GM19452 (cell line): ENCODE measurements at regions not wholly inside any gene's neighbourhood (a gene's known extent, or its start where the extent isn't known, plus 50 kb on each side); places are given as distances from the start of the nearest gene placed in this dataset.
"Not testable (repeated sequence)": the region's sequence is repeated elsewhere in the genome, so short reads cannot be mapped to it uniquely, and the experiment has no call there.

Source experiments
- ATAC-seq: cut with Tn5 transposase; IDR thresholded peaks from one replicate; pipeline ENCODE4 v1.9.1; 2021; ENCODE audit not compliant: unreplicated experiment

DNA sequence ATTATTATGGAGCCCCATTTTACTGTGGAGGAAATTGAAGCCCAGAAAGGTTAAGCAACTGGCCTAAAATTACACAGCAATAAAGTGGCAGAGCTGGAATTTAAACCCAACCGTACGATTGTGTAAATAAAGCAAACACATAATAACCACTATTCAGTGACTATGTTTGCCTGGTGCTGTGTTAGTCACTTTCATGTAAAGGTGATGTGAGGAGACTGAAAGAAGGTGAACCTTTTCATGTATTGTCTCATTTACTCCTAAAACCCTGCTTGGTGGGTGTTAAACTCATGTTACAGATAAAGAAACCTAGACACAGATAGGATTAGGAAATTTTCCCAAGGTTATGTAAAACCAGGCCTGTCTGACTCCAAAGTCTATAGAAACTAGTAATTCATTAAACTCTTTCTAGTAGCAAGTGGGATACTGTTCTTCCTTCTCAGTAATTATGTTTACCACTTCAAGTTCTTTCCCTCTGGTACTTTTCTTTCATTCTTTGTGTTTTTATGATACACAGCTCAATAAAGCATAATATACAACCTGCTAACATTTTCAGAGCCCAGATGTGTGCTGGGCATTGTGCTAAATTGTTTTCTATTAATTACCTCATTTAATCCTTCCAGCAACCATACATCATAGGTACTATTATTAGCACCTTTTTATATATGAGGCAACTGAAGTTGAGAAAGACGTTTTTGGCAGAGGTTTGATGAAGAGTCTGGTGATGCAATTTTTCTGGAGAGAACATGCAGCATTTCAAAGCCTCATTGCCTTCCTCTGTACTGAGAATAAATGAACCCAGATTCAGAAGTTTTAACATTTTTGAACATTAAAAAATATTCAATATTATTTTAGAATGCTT is 202.7 kb downstream of the SPRY1 start:
- peak; percentile 13 for ATAC-seq

GRCh38 chr4:123599920-123600810 is 203.6 kb downstream of the SPRY1 start:
- peak; percentile 100 for ATAC-seq

DNA sequence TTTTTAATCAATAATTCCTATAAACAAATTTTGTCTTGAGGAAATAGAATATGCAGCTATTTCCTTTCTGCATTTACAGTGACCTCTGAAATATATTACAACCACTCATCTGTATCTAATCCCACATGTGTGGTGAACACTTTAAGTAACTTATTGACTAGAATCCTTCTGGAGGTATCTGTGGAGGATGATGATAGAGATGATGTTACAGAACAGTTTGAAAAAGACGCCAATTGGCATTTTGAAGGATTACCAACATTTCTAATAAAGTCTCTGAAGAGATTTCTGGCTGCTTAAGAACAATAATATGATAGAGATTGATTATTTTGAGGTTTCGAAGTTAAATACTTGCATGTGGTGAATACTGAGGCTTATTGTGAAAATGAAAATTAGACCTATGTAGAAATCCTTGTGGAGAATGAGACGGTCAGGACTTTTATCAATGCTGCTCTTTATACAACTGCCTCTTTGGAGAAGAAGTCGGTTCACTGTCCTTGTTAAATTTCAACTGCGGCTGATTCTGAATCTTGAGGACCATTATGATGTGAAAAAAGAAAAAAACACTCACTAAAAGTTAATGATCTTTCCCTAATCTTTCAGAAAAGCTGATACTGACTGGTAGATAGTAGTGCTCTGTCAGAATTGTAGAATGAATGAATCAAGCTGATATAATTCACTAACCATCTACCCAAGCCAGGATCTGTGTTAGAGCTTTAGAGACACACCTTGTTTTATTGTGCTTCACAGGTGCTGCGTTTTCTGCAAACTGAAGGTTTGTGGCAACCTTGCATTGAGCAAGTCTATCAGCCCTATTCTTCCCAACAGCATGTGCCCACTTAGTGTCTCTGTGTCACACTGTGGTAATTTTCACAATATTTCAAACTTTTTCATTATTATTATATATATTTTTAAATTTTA is 204.7 kb downstream of the SPRY1 start:
- no peak for ATAC-seq

DNA sequence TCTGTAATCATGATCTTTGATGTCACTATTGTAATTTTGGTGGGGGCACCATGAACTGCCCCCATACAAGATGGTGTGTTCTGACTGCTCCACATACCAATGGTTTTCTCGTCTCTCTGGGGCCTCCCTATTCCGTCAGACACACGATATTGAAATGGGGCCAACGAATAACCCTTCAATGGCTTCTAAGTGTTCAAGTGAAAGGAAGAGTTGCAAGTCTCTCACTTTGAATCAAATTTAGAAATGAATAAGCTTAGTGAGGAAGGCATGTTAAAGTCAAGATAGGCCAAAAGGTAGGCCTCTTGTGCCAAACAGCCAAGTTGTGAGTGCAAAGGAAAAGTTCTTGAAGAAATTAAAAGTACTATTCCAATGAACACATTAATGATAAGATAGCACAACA is 205.4 kb downstream of the SPRY1 start:
- ATAC-seq: no peak

DNA sequence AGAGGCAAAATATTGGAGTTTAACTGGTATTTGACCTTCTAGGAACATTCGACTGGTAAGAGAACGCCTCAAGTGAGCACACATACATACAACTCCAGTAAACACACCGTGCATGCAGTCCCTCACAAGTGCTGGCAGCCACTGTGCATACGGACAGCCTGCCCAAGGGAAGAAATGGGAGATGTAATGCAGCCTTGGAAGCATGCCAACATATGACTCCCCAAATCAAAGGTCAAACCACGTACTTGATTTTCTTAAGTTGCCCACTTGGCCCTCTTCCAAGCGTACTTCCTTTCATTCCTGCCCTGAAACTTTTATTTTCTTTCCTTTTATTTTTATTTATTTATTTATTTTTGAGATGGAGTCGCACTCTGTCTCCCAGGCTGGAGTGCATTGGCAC is 206.6 kb downstream of the SPRY1 start:
- ATAC-seq: no peak

DNA sequence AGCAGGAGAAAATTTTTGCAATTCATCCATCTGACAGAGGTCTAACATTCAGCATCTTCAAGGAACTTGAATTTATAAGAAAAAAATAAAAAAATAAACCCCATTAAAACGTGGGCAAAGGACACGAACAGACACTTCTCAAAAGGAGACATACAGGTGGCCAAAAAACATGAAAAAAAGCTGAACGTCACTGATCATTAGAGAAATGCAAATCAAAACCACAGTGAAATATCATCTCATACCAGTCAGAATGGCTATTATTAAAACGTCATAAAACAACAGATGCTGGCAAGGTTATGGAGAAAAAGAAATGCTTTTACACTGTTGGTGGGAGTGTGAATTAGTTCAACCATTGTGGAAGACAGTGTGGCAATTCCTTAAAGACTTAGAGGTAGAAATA is 209.2 kb downstream of the SPRY1 start:
- not testable (repeated sequence) for ATAC-seq

GRCh38 chr4:123606336-123606735 is 209.7 kb downstream of the SPRY1 start:
- no peak for ATAC-seq

DNA sequence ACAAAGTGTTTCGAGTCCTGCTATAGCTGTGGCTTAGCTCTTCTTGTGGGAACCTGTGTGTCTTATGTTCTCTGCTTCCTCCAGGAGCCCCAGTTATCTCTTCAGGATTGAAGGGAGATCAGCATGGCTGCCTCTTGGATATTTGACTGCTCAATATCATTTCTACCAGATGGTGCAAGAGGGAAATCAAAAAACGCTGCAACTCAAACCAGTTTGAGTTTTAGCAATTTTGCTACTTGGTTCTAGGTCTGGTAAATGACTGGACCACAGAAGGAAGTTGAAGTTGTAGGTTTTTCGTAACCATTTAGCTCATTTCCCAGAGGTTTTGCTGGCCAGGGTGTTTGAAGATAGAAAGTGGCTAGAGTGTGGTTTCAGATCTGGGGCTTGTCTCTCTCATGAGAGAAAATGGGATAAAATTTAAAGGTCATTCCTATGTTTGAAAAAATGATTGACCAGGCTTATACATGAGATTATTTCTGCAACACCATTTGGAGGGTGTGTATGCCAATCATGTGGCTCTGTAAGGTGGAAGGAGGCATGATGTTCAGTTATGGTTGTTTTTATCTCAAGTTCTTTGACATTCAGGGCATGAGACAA is 210.4 kb downstream of the SPRY1 start:
- ATAC-seq: peak; percentile 77

GRCh38 chr4:123609829-123610228 is 213.2 kb downstream of the SPRY1 start:
- ATAC-seq: no peak

GRCh38 chr4:123613586-123614344 is 217.2 kb downstream of the SPRY1 start:
- ATAC-seq: no peak

- no peak for ATAC-seq
Measured at GRCh38 chr4:123615901-123616300, 219.3 kb downstream of the SPRY1 start.

DNA sequence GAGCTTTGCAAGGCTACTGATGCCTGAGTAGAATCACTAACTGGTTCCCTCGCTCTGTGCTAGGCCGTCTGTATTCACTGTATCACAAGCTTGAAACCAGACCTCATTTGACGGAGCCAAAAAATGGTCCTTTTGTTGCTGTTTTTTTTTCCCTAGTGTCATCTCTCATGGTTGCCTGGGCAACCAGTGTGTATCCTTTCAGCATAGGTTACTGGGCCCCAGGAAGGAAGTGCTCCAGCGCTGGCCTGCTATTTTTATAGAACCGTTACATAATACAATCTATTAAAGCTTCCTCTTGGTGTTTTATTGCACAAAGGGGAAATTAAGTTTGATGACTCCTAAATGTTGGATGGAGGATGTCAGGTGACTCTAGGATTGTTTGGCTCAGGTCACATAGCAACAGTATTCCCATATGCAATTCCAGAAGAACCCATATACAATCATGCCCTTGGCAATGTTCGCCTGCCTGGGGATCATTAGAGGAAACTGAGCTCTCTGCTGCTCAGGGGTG is 220.4 kb downstream of the SPRY1 start:
- ATAC-seq: no peak

DNA sequence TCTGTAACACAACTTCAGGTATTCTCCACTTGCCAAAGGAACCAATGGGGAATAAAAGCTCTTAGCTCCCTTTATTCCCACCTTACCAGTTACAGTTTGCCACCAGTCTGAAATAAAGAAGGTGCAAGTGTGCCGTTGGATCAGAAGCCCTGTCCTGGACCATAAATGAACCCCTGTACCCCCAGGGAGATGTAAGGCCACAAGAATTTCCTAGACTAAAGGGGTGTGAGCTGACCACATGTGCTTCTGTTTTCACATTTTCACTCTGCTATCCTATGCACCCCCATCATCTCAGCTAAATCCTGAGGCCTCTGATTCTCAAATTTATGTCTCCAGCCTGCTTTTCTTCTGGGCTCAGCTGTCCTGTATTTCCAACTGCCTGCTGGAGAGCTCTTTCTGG is 221.2 kb downstream of the SPRY1 start:
- no peak for ATAC-seq

DNA sequence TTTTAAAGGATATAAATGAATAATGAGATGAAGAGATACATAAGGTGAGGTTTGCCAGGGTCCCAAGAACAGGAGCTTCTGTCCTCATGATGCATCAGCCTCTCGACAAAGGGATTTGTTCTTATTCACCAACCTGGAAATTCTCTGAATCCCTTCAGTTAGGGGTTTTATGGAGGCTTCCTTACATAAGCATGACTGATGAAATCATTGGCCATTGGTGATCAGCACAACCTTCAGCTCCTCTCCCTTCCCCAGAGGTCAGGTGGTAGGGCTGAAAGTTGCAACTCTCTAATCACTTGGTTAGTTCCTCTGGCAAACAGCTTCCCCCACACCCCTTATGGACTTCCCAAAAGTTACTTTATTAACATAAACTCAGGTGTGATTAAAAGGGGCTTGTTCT is 222.0 kb downstream of the SPRY1 start:
- no peak for ATAC-seq

GRCh38 chr4:123619326-123619725 is 222.7 kb downstream of the SPRY1 start:
- ATAC-seq: no peak

GRCh38 chr4:123619895-123620294 is 223.3 kb downstream of the SPRY1 start:
- no peak for ATAC-seq

DNA sequence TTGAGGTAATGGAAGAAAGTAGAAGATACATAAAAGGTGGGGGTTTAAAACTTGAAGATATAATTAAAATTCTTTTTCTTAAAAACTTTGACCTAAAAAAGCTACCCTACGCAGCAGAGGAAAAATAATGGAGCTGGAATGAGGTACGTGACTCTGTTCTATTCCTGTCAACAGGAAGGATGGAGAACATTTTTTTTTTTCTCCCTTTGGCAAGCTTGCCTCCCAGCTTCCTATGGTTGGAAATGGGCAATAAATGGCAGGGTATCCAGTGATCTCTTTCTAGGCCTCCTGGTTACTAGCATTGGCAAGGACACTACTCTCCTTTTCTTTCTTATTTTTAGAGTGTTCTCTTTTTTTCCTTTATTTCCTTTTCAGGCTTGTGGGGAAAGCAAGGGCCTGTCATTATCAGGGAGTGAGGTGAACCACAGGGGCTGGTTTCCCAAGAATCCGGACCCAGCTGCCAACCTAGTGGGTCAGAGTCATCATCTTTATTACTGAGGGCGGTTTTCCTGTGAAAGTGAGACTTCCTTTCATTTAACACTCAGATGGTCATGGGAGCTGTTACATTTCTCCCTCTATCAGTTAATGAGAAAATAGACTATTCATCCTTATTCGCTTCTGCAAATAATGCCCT is 224.6 kb downstream of the SPRY1 start:
- ATAC-seq: no peak

GRCh38 chr4:123622572-123622971 is 226.0 kb downstream of the SPRY1 start:
- ATAC-seq: no peak

DNA sequence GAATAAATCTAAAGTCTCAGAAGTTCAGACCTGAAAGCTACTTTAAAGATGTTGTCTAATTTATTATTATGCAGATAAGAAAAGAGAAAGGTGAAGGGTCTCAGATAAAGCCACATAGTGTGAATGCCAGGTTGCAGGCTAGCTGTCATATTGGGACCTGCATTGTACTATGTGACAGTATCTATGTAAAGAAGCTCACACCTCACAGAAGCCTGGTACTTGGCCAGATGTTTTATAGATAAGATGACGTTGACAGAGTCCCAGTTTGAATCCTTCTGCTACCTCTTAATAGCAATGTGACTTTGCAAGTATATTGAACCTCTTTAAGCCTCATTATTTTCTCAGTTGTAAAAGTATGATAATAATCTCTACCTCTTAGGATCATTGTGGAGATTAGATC is 227.0 kb downstream of the SPRY1 start:
- ATAC-seq: no peak
